ENCODE measurements at regions not wholly inside any gene's neighbourhood (a gene's known extent, or its start where the extent isn't known, plus 50 kb on each side); places are given as distances from the start of the nearest gene placed in this dataset.

DNA sequence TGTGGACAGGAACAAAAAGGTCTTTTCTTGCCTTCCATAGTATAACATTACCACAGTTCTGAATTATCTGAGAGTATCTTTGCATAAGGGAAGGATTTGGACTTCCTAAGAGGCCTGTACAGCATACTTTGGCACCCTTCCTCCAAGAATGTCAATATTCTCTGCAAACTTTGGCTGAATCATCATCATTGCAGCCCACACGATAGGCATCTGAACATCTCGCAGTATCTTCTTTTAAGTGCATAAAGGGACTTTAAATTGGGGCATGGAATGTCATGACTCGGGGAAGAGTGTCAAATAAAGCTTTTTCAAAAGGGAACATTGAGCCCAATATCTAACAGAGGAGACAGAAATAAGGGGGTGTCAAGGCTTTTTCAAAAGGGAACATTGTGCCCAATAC, 646.2 kb upstream of the STXBP6 start:
- TF ChIP-seq, protein P1, sequence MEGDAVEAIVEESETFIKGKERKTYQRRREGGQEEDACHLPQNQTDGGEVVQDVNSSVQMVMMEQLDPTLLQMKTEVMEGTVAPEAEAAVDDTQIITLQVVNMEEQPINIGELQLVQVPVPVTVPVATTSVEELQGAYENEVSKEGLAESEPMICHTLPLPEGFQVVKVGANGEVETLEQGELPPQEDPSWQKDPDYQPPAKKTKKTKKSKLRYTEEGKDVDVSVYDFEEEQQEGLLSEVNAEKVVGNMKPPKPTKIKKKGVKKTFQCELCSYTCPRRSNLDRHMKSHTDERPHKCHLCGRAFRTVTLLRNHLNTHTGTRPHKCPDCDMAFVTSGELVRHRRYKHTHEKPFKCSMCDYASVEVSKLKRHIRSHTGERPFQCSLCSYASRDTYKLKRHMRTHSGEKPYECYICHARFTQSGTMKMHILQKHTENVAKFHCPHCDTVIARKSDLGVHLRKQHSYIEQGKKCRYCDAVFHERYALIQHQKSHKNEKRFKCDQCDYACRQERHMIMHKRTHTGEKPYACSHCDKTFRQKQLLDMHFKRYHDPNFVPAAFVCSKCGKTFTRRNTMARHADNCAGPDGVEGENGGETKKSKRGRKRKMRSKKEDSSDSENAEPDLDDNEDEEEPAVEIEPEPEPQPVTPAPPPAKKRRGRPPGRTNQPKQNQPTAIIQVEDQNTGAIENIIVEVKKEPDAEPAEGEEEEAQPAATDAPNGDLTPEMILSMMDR (IDR thresholded peaks at IDR 0.05; ENCODE audit: insufficient read depth, low read length, poor library complexity, severe bottlenecking) = no peak
- TF ChIP-seq EZH2phosphoT487 (conservative IDR thresholded peaks at IDR 0.05; ENCODE audit: low read length) = no peak
